ENCODE measurements at regions not wholly inside any gene's neighbourhood (a gene's known extent, or its start where the extent isn't known, plus 50 kb on each side); places are given as distances from the start of the nearest gene placed in this dataset.
A peak's percentile ranks its signal among the peaks of the same experiment; 100 is the strongest.

DNA sequence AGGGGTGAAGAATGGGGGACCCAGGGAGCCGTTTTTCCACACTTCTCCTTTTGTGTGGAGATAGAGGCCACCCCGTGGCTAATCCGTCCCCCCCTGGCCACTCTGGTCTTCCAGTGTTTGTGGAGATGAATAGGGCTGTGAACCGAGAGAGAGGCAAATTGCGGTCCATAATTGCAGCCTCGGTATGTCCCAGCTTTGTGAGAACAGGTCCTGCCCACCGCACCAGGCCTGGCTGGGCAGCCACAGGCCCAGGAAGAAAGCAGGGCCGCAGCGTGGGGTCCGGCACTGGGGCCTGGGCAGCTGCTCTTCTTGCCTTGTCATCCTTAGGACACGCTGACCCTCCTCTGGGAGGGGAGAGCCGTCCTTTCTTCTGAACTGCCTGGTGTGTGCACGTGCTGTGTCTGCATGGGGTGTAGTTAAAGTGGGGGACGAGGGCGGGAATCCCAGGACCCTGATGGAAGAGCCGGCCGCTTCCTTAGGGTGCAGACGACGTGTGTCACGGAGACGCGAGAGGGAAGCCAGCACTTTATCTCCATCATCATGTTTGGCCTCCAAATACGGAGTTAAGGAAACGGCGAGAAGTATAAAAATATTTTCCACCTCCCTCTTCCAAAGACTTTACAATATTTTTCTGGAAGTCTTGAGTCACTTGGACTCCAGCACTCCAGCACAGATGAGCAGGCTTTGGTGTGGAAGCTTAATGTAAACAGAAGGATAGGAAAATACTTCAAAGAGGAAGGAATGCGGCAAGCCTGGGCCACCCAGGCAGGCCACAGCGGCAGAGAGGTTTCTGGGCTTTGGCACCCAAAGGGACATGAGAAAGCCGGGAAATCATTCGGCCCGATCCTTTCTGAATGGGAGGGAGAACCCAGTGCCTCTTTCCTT, 1248.4 kb downstream of the BRD1 start:
- TF ChIP-seq, protein P1, sequence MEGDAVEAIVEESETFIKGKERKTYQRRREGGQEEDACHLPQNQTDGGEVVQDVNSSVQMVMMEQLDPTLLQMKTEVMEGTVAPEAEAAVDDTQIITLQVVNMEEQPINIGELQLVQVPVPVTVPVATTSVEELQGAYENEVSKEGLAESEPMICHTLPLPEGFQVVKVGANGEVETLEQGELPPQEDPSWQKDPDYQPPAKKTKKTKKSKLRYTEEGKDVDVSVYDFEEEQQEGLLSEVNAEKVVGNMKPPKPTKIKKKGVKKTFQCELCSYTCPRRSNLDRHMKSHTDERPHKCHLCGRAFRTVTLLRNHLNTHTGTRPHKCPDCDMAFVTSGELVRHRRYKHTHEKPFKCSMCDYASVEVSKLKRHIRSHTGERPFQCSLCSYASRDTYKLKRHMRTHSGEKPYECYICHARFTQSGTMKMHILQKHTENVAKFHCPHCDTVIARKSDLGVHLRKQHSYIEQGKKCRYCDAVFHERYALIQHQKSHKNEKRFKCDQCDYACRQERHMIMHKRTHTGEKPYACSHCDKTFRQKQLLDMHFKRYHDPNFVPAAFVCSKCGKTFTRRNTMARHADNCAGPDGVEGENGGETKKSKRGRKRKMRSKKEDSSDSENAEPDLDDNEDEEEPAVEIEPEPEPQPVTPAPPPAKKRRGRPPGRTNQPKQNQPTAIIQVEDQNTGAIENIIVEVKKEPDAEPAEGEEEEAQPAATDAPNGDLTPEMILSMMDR (IDR thresholded peaks at IDR 0.05) = no peak
- no peak for DNase-seq (ENCODE audit: low spot score)
- Histone ChIP-seq H3K27ac (peak overlapping the region in 1 of 2 donors; percentile 45), H3K4me3 (no peak overlapping the region)

GRCh38 chr22:48578138-48579042, 1249.3 kb downstream of the BRD1 start:
- Histone ChIP-seq H3K27ac (peak overlapping the region in 1 of 2 donors; percentile 45), H3K4me3 (no peak overlapping the region)
- DNase-seq (ENCODE audit: low spot score) = no peak
- TF ChIP-seq, protein P1 (IDR thresholded peaks at IDR 0.05) = no peak

- TF ChIP-seq, protein P1 (IDR thresholded peaks at IDR 0.05) = no peak
- no peak for DNase-seq (ENCODE audit: low spot score)
- Histone ChIP-seq H3K4me3 (peak overlapping the region; percentile 69), H3K27ac (no peak overlapping the region)
Measured at GRCh38 chr22:48577691-48578090, 1250.0 kb downstream of the BRD1 start.

DNA sequence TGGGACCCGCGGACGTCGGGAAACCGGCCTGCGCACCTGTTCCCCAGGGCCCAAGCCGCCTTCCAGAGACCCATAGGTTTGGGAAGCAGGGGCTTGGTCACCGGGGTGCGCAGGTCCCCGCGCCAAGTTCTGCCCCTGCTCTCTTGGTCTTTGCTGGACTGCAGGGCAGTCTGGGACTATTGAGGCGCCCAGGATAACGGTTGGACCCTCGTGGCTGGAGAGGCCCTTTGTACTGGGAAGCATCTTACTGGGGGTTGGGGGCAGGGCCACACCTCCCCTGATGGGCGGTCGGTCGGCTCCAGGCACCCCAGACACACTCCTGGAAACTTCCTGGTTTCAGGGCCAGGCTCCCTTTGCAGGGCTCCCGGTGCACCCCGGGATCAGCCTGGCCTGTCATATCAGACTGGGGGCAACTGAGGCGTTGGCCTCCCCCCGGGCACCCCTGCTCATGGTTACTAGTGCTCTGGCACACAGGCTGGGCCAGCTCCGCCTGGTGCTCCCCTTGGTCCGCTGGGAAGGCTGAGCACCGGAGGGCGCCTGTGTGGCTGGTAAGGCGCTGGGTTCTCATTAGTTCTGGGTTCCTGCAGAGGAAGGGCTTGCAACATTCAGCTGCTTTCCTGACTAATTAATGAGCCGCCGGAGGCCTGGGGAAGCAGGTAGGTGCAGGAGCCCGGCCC, 1250.5 kb downstream of the BRD1 start:
- H3K27ac ChIP-seq = no peak overlapping the region
- no peak for DNase-seq (ENCODE audit: low spot score)
- H3K4me3 ChIP-seq = peak overlapping the region; percentile 69
- TF ChIP-seq, protein P1 (IDR thresholded peaks at IDR 0.05) = no peak

DNA sequence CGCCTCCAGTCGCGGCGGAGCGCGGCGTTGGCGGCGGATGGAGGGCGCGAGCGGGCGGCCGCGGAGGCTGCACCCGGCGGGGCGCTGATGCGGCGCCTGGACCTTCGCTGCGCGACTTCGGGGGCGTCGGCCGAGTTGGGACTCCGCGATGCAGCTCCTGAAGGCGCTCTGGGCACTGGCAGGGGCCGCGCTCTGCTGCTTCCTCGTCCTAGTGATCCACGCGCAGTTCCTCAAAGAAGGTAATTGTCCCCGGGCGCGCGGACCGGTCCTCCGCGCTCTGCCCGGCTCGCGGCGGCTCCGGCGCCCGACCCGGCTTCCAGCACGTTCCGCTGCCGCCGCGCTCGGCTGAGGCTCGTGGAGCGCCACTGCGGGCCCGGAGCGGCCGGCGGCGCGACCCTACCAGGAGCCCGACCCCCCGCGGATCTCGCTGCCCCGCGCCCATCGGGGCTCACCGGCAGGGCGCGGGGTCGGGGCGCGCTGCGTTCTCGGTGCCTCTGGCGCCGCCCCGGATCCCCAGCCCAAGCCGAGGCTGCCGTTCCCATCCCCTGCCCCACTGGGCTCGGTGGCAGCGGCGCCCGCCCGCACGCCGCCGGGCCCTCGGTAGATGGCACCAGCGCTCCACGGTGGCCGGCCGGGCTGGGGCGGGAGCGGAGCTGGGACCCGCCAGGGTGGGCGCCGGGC, 1251.2 kb downstream of the BRD1 start:
- TF ChIP-seq, protein P1 (IDR thresholded peaks at IDR 0.05) = peak; percentile 36
- peak overlapping the region in 1 of 2 donors; percentile 51 for H3K27ac ChIP-seq

DNA sequence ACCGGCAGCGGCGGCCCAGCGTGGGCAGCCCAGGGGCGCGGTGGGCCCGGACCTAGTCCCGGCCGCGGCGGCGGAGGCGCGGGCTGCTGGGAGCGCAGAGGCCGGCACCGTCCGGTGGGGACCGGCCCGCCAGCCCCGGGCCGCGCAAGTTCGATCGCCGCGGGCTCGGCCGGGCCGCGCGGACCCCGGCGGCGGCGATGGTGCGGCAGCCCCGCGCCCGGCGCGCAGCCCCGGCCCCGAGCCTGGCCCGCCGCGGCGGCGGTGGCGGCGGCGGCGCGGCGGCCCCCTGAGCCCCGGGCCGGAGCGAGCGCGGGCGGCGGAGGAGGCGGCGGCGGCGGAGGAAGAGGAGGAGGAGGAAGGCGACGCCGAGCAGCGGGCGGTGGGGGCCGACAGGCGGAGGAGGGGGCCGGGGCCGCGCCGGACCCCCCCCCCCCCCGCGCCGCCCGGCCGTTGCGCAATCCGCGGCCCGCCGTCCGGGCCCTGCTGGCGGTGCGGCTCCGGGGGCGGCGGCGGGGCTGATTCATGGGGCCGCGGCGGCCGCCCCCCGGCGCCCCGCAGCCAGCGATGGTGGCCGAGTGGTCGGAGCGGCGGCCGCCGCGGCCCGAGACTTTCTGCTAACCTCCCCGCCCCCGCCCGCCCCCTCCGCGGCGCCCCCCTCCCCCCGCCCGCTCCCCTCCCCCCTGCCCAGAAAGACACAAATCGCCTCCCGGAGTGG, 1251.9 kb downstream of the BRD1 start:
- no peak for DNase-seq (ENCODE audit: low spot score)
- Histone ChIP-seq H3K27ac (peak overlapping the region in 1 of 2 donors; percentile 51), H3K4me3 (peak overlapping the region; percentile 69)
- TF ChIP-seq, protein P1 (IDR thresholded peaks at IDR 0.05) = no peak

More for the DNA sequence above, 1251.2 kb downstream of the BRD1 start:
- DNase-seq (ENCODE audit: low spot score) = no peak
- H3K4me3 ChIP-seq = peak overlapping the region; percentile 69
